OCI-LY7 (cell line): ENCODE measurements at regions not wholly inside any gene's neighbourhood (a gene's known extent, or its start where the extent isn't known, plus 50 kb on each side); places are given as distances from the start of the nearest gene placed in this dataset.

Experiments
- EZH2phosphoT487 ChIP-seq: fragments of 200-600 bp; sonication (generic); IDR thresholded peaks from 2 replicates; pipeline ENCODE4 v1.6.1; 2018; ENCODE audit warnings: low read depth, borderline replicate concordance, mild to moderate bottlenecking, mixed run types, antibody characterized with exemption, low read length, moderate library complexity, mixed read lengths
- TF ChIP-seq, protein P1 (sequence below): fragments of 200-600 bp; sonication (generic); conservative IDR thresholded peaks from 2 replicates; pipeline ENCODE4 v1.5.1; 2014; ENCODE audit warnings: mild to moderate bottlenecking, antibody characterized with exemption, low read length, moderate library complexity, mixed read lengths

DNA sequence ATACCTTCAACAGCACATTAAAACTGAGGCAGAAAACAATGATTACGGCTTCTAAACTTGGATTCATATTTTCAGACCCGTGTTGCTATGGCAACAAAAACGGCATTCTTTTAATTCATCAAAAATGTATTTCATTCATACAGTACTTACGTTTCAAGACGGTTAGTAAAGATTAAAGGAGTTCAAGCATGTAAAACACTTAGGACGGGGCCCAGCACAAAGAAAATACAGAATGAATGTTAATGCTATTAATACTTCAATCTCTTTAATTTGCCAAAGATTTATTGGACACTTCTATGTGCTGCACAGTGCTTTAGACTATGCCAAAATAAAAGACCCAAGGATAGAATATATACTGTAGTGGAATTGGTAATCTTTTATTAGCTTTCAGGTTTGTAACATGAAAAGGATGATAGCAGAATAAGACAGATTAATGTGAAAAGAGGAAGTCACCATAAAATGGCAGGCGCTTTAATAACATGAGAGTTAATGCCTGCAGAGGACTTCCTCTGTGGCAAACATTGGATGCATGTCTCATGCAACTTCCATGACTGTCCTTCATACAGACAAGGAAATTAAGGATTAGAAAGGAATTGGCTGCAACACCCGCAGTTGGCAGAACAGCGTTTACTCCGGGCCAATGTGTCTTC lies 201.6 kb upstream of the KLF6 start:
- TF ChIP-seq, protein P1, sequence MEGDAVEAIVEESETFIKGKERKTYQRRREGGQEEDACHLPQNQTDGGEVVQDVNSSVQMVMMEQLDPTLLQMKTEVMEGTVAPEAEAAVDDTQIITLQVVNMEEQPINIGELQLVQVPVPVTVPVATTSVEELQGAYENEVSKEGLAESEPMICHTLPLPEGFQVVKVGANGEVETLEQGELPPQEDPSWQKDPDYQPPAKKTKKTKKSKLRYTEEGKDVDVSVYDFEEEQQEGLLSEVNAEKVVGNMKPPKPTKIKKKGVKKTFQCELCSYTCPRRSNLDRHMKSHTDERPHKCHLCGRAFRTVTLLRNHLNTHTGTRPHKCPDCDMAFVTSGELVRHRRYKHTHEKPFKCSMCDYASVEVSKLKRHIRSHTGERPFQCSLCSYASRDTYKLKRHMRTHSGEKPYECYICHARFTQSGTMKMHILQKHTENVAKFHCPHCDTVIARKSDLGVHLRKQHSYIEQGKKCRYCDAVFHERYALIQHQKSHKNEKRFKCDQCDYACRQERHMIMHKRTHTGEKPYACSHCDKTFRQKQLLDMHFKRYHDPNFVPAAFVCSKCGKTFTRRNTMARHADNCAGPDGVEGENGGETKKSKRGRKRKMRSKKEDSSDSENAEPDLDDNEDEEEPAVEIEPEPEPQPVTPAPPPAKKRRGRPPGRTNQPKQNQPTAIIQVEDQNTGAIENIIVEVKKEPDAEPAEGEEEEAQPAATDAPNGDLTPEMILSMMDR: no peak
- TF ChIP-seq EZH2phosphoT487: no peak
